Fibroblast of skin of back (primary cell): ENCODE measurements at regions not wholly inside any gene's neighbourhood (a gene's known extent, or its start where the extent isn't known, plus 50 kb on each side); places are given as distances from the start of the nearest gene placed in this dataset.
A peak's percentile ranks its signal among the peaks of the same experiment; 100 is the strongest.

ENCODE experiments used
- DNase-seq: peaks from one replicate; pipeline ENCODE4 v3.0.0-alpha.2; 2013

DNA sequence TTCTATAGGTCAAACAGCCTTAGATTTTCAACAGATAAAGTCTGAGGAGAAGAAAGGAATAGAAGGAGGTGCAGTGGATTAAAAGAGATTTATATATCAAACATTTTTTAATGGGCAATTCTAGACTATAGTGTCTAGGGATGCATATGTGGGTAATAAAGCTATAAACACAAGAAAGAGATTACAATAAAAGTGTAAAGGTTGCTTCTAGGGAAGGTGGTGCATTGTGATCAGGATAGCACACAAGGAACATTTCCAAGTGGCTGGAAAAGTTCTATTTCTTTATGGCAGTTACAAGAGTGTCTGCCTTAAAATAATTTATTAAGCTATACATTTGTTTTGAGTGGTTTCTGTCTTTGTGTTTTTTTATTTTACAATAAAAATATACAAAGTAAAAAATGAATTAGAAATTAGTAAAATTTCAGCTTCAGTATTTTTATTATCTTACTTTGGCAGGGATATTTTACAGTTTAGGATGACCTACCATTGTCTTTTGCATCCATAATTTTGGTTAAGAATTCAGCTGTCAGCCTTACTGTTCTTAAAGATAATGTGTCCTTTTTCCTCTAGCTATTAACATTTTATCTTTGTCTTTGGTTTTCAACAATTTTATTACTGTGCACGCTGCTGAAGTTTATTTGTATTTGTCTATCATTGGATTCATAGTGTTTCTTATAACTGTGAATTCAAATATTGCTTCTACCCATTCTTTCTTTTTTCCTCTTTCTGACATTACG lies 221.8 kb downstream of the LACC1 start:
- no peak for DNase-seq

DNA sequence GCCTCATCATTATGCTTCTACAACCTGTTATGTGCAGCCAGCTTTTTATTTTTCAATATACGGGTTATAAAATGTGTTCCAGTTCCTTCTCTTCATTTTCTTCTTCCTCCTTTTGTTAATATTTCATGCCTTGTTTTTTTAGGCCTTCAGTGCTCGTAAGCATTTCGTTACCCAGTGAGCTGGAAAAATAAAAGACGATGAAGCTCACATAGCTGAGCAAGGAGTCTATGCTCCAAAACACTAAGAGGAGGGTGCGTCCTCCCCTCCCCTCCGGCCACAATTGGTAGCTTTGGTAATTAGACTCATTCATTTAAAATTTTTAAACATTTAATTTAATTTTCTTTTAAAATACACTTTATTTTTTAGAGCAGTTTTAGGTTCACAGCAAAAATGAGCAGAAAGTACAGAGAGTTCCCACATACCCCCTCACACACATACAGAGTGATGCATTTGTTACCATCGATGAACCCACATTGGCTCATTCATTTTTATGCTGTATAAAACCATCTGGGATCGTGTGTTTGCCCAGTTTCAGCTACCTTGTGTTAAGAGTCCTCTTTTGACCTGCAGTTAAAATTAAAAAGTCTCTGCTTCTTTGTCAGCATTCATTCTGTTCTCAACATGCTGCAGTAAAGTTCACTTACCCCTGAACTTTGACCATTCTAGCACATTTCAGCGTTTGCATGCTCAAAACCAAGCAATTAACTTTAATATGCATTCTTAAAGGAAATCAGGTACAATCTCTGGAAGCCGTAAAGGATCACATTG lies 223.9 kb downstream of the LACC1 start:
- no peak for DNase-seq

DNA sequence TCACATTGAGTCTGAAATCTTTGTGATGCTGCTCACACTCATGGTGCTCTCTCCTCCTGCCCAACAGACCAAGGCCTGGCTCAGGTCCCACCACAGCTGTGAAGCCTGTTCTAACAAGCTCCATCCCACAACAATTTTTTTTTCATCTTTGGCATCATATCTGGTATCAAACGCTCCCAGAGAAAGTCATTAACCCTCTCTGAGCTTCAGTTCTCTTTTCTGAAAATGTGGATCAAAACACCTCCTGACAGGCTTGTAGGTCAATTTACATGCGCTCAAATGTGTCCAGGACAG lies 224.4 kb downstream of the LACC1 start:
- DNase-seq, result no peak

DNA sequence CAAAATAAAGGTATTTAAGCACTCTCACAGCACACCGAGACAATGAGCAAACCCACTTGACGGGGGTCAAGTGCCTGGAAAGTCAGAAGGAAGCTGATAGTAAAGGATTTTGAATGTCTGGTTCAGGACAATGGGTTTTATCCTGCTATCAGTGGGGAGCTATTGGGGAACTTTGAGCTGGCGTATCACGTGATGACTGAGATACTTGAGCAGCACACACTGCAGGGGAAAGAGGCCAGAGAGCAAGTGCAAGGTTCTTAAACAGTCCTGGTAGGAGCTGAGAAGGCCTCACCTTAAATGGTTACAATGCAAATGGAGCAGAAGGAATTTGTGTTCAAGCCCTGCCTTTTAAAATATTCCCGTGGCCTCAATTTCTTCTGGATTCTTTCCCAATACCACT lies 225.3 kb downstream of the LACC1 start:
- DNase-seq, result no peak

DNA sequence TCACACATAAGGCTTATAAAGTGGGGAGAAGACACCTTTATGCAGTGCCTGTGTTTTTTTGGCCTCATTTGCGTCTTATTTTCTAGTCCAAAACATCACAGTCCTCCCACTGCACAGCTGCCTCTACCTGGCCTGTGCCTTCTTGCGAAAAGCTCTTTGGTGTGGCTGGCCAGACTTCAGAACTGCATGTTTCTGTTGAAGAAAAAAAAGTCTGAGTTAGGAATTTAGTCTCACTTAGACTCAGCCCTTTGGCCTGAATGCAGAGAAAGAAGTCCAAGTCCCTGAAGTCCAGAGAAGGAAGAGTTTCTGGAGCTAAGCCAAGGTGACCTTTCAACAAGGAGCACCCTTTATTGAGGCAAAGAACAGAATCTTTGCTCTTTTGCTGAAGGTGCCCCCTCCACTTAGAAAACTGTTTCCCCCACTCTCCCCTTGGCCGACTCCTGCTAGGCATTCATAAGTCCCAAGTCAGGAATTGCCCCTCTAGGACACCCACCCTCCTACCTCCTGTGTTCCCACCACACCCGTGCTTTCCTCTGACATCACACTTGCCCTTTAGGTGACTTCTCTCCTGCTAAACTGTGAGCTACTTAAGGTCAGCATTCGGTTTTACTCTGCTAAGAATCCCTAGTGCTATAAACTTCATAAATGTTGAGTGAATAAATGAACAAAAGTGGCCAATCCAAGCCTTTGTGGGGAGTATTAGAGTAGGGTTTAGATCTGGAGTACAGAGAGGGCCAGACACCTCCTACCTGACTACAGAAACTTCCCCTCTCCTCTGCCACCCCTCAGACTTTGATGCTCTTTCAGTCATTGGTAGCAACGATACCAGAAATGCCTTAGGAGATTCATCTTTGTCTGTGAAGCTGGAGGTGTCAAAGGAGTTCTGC lies 226.8 kb downstream of the LACC1 start:
- no peak for DNase-seq

DNA sequence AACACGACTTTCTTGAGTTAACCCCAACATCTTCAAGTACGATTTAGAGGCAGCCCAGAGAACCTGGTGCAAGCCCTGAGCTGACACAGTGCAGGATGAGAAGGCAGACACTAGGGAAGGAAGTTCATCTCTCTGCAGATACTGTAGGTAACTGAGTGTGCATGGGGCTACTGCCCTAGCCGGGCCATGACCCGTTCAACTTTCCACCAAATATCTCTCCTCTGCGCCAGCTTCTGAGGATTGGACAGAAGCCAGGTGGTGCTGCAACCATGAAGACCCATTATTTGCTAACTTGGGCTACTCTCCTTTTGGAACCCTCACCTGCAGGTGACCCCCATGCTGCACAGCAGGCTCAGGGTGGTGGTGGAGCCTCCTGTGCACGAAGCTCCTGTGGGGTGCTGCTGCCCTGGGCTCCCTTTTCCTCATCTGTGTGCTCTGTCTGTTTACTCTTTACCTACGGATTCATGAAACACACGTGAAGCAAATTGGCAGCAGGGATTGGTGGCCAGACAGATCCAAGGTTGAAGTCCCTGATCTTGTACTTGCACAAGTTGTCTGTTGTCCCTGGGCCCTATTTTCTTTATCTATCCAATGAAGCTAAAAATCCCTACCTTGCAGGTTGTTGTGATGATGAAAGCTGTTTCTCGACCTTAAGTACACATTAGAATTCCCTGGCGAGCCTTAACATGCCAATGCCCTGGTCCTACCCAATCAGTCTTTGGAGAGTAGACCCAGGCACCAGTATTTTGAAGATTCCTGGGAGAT lies 227.8 kb downstream of the LACC1 start:
- no peak for DNase-seq

DNA sequence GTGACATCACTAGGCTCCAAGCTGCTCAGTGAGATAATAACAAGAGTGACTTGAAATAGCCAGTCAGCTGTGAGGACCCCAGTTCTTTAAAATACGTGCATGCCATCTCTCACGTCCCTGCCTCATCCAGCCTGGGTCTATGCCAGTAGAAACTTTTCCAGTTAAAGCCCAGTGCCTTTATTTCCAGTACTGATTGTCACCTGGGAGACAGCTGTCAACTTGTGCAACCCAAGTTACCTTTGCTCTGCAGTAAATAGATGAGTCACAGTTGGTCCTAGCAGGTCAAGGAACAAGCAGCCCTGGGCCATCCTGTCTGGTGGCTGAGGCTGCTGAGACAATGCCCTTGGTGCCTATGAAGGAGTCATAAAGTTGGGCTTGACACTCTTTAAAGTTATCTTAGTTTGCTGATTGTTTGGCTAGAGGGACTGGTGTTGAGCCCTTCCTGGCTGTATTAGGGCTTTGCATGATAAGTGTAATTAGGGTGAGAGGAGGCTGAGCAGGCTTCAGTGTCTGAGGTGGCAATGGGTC lies 228.7 kb downstream of the LACC1 start:
- DNase-seq, result no peak

DNA sequence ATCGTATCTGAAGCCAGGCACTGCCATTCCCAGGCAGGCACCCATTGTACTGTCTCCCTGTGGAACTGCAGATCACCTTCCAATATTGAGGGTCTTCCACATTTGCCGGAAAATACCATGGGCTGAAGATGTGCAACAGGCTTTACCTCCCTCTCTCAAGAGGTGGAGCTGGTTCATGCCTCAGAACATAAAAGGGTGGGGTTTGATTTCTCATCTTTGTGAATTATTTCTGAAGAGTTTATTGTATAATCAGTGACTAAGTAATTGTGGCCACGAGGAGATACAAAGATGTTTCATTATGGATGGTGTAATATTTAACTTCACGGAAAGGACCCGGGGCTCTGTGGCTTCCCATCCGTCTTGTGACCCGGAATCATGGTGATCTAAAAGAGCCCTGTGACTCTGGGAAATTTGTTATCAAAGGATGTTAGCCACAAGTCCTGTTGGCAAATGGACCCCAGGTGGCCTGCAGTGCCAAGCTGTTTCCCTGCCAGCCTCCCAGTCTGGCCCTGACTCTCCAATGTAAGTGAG lies 230.5 kb downstream of the LACC1 start:
- DNase-seq, result no peak

DNA sequence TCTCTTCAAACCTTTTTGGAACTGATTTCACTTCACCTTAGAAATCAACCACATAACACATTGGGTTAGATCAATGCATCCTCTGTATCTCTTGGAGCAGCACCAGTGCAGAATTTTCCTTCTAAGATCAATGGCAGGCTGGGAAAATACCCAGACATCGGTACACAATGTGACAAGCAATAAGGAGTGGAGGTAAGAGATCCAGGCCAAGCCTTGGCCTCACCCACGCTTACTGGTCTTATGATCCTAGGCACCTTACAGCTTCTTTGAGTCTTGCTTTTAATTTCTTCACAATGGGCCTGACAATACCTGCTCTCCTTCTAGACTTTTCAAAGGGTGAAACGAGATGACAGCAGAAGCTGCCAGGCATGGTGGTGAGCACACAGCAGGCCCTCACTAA lies 232.0 kb downstream of the LACC1 start:
- no peak for DNase-seq

DNA sequence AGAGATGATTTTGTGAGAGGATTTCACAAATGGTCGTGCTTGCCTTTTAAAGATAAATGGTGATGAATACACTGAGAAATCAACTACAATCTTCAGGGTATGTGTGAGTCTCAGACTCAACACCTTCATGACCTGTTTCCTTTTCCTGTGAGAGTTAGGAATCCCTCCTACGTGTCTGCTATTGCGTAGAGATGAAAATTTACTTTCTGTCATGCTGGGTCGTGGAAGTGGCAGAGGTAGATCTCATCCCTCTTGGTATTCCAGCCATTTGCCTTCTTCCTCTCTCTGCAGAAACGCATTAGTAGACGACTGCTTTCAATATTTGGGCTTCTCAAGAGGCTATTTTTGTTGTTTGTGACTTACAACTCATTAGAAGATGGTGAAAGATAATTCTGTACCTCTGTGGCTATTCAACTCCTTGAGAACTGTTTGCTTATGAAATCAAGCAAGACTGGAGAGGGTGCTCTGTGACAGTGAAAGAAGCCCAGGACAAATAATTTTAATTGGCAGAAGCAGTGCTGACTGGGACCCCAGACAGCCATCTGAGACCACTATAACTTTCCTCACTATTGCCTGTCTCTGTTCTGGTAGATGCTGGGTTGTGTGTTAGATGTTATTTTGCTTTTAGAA lies 233.1 kb downstream of the LACC1 start:
- DNase-seq, result no peak

DNA sequence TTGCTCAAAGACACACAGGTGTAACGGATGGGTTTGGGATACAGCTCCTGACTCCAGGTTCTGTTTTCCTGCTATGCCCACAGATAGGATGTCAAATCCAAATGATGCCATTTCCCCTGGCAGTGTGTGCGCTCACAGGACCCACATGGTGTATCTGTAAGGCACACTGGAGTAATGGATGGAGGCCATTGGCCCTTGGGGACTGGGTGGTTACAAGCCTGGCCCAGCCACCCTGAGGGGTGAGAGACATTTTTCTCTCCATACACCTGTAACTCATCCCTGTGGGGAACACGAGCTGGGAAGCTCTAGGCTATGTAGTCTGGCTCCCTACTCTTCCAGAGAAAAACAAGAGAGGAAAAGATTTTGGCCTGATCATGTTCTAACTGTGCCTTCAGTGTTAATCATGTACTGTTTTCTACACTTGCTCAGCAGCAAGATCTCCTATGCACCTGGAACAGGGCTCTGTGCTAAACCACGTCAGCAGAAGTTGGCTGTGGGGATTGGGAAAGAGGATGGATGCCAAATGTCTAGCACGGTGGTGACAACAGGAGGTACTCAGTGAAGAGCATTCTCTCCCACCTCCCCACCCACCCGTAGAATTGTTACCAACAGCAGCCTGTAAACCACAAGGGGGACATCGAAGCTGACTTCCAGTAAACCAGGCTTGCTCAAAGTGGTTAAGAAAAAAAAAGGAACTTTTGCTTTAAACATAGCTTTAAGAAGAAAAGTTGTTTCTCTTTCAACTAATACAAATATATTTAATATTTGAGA lies 237.0 kb downstream of the LACC1 start:
- no peak for DNase-seq

DNA sequence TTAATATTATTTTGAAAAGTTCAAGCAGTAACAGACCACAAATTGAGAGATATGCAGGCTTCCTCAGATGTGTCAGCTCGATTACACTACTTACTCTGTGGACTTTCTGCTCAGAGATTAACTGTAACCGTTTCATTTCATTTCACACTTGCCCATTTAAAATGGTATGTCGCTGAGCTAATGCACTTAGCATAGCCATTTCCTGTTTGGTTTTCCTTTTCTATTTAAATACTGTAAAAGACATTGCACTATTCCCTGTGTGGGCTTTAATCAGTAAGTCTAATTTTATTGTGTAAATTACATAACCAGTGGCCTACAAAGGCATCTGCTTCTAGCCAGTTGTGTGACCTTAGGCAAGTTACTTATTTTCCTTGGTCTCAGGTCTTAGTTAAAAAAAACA lies 237.6 kb downstream of the LACC1 start:
- DNase-seq, result peak; percentile 35

DNA sequence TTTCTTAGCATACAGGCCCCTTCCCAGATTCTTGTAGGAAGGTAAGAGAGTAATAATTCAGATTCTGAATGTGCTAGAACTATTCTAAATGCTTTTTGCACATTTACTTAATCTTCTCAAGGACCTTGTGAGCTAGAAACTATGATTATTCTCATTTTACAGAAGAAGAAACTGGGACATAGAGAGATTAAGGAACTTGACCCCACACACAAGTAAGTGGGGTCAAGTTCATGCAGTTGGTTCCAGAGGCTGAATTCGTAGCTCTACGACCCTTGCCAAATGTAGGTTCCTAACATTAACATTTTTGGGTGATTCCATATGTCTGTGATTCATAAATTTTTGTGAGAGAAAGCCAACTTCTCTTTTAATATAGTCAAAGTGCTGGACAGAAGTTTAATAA lies 238.1 kb downstream of the LACC1 start:
- no peak for DNase-seq

DNA sequence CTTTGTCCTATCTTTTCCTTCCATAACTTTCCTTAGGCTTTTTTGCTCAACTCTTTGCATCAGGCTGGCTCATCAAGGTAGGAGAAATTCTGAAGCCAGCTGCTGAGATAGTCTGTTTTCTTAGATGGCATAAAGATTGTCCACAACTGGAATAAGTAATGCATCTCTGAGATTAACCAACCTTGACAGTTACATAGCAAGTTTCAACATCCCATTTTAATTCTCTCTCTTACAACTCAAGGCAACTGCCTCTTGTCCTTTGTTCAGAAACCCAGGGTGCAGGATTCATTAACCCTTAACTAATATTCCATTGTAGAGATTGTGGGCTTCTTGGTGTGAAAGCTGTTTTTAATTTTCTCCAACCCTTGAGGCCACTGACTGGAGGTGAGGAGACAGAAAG lies 239.2 kb downstream of the LACC1 start:
- DNase-seq, result no peak

DNA sequence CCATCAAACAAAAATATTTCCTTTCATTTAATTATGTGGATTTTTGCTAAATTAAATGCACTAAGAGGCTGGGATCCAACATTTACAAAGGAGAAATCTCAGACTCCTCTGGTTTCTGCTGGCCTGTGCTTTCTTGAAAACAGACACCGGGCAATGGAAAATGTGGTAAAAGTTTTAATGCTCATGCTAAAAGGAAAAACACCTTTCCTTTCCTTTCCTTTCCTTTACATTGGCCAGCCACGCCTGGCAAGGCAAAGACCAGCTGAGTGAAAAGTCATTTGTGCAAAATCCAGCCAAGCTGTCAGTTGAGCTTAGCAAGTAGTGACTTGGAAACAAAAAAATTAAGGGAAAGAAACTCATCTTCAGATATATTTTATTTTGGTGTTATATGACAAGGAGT lies 240.3 kb downstream of the LACC1 start:
- DNase-seq, result no peak

DNA sequence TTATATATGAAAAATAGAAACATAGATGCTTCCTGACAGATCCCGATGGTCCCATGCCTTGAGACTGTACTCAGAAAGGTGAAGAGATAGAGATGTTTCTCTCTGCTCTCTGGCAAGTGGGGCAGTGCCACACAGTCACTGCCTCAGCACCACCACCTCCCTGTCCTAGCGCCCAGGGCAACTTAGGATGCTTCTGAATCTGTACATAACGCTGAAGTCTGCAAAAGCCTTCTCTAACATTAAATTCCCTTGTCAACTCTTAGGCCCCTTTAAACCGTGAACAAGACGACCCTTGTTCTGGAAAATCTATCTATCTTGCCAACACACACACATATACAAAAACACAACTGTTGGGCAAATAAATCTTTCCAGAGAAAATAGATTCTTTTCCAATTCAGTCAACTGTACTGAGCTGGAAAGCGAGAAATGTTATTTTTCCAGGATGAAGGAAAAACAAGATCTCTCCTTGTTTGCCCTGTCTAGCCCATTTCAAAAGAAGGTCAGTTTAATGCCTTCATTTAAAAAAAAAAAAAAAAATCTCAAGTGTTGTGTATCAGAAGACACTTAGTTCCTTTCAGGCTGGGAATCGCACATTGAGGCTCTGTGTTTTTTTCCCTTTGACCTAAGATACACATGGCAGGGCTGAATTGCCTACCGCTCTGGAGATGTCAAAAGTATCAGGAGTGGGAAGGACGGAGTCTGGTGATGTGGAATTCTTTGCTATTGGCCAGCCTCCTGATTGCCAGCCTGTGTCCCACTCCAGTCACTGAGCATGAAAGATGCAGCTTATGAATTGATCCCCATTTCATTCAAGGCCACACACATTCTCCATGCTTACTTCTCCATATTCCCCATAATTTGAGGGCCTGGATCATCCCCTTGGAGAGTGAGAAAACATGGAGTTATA lies 241.4 kb downstream of the LACC1 start:
- DNase-seq, result no peak

DNA sequence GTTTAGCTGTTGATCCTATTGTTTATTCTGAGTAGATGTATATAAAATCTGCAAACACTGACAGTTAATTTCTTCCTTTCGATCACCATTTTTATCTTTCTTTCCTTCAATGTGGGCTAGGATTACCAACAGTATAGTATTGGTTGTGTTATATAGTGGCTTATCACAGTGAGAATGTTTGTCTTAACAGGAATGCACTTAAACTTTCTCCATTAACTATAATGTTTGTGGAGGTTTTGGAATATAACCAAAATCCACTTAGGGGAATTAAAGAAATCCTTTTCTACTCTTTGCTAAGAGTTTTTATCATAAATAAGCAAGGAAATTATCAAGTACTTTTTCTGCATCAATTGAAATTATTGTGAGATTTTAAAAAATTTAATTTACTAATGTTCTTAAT lies 244.6 kb downstream of the LACC1 start:
- no peak for DNase-seq

DNA sequence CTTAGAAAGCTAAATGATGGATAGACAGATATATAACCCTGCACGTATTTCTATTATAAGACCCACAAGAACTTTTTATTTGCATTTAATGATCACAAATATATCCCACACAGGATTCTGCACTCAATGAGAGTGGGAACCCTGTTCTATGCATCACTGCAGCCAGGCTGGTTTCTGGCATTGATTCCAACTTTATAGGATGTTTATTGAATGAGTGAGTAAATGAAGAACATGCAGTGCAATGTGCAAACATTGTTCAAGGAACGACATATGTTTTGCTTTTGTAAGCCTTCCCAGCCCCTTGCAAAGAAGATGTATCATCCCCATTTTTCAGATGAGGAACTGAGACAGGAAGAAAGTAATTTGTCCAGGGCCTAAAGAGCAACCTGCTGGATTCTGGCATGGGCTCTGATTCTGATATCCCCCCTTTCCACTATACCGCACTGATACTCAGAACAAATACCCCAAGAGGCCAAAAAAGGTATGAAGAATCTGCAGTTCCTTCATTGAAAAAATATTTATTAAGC lies 246.3 kb downstream of the LACC1 start:
- peak; percentile 19 for DNase-seq

DNA sequence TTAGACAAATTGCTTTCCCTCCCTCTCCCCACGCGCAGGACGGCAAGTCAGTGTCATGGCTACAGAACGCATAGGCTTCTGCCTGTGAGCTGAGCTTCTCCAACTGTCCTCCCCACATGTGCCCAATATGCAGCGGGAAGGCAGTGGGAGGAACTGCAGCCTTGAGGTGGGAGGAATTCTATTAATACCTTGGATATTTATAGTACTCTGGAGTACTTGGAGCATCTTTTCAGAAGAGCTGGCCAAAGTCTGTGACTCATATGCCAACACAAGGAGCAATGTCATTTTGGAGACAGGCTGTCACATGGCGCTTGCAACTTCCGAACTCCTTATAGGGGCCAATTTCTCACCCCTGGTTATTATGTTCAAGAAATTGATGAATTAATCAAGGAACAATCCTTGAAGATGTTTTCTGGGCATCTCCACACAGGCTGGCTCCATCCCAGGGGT lies 245.0 kb upstream of the SERP2 start:
- peak; percentile 68 for DNase-seq
